K562 (cell line): ENCODE measurements at regions not wholly inside any gene's neighbourhood (a gene's known extent, or its start where the extent isn't known, plus 50 kb on each side); places are given as distances from the start of the nearest gene placed in this dataset.

Source experiments
- ATAC-seq: fragments of 200-7000 bp; cut with Tn5 transposase; 3 replicates; pipeline ENCODE4 v1.9.1; 2020; ENCODE audit warnings: moderate library complexity
- BruUV-seq: library from RNA; stranded (reverse); fragments of 400-500 nt; replicated peaks from 2 replicates; lab custom pipeline; 2021; lab: Mats Ljungman, UMichigan
- CTCF ChIA-PET: fragments of 300-600 bp; formaldehyde crosslinking; extraction: SDS; loops from one replicate; lab custom pipeline; 2021; ENCODE audit warnings: low intra/inter-chr PET ratio; lab: Yijun Ruan, JAX
- POLR2A ChIA-PET: fragments of 300-600, 350-650 bp; sonication (Branson Sonifier 250); formaldehyde crosslinking; extraction: SDS; loops from one replicate; lab custom pipeline; 2021; ENCODE audit warnings: antibody characterized with exemption, inconsistent platforms; lab: Yijun Ruan, JAX
- DNase-seq, 4 experiments: peaks; one replicate each; pipeline versions ENCODE4 v3.0.0 to v3.0.0-alpha.2; 2011 to 2018; ENCODE audit warnings: low spot score in 3 of 4, mixed read lengths in 3 of 4; ENCODE audit errors: extremely low read depth in 1 of 4
- FAIRE-seq: peaks from 2 replicates; lab custom pipeline; 2011; peaks lifted over from hg19 to GRCh38; lab: Jason Lieb, UNC
- H2AFZ ChIP-seq: 2 replicates; pipeline ENCODE4 v1.6.0; 2011; ENCODE audit warnings: low read depth, low read length, control low read depth, inconsistent platforms
- H3K27ac ChIP-seq: fragments of 200-600 bp; 3 replicates; pipeline ENCODE4 v1.8.0; 2011; ENCODE audit warnings: low read depth, mild to moderate bottlenecking, control low read depth, inconsistent platforms, low read length, moderate library complexity, mixed read lengths; ENCODE audit errors: extremely low read depth
- H3K27me3 ChIP-seq, 2 experiments: fragments of 300-600 bp in 1 of 2; 2 replicates in 1 of 2; 3 replicates in 1 of 2; pipeline versions ENCODE4 v1.6.0 to v1.8.0; 2011; ENCODE audit warnings: inconsistent platforms in 2 of 2, low read length in 2 of 2, mild to moderate bottlenecking in 1 of 2, mixed read lengths in 1 of 2, moderate library complexity in 1 of 2; ENCODE audit not compliant: control insufficient read depth in 2 of 2, insufficient read depth in 2 of 2
- H3K36me3 ChIP-seq: fragments of 300-600 bp; 3 replicates; pipeline ENCODE4 v1.8.0; 2011; ENCODE audit warnings: mild to moderate bottlenecking, low read length, inconsistent platforms; ENCODE audit not compliant: control insufficient read depth, insufficient read depth
- H3K4me1 ChIP-seq, 2 experiments: fragments of 200-600 bp in 1 of 2; replicated peaks in 1 of 2; 2 replicates in 1 of 2; 3 replicates in 1 of 2; pipeline versions ENCODE4 v1.5.1 to v1.8.0; 2011; ENCODE audit warnings: inconsistent platforms in 2 of 2, low read length in 2 of 2, mild to moderate bottlenecking in 1 of 2, mixed read lengths in 1 of 2, moderate library complexity in 1 of 2; ENCODE audit not compliant: control insufficient read depth in 2 of 2, insufficient read depth in 2 of 2
- H3K4me2 ChIP-seq: 2 replicates; pipeline ENCODE4 v1.6.1; 2011; ENCODE audit warnings: low read length, control low read depth, inconsistent platforms, mixed read lengths; ENCODE audit not compliant: insufficient read depth
- H3K4me3 ChIP-seq: fragments of 200-600 bp; sonication (generic), shearing (Covaris generic); 2 replicates; pipeline ENCODE4 v1.5.1; 2016; ENCODE audit warnings: control low read depth, inconsistent platforms
- H3K79me2 ChIP-seq: fragments of 200-600 bp; 3 replicates; pipeline ENCODE4 v1.8.0; 2011; ENCODE audit warnings: low read length, inconsistent platforms; ENCODE audit not compliant: control insufficient read depth, insufficient read depth
- H3K9ac ChIP-seq, 2 experiments: 2 replicates each; pipeline versions ENCODE4 v1.6.0 to v1.6.1; 2011; ENCODE audit warnings: low read depth in 2 of 2, low read length in 2 of 2, control low read depth in 1 of 2, inconsistent platforms in 1 of 2, mild to moderate bottlenecking in 1 of 2, mixed read lengths in 1 of 2; ENCODE audit not compliant: insufficient read depth in 1 of 2
- H3K9me1 ChIP-seq: one replicate; pipeline ENCODE4 v1.6.0; 2011; ENCODE audit warnings: inconsistent platforms, mild to moderate bottlenecking, low read length, moderate library complexity; ENCODE audit not compliant: control insufficient read depth, insufficient read depth
- H3K9me3 ChIP-seq: replicated peaks from 2 replicates; pipeline ENCODE4 v1.5.1; 2011; ENCODE audit warnings: low read depth, low read length, inconsistent platforms; ENCODE audit not compliant: control insufficient read depth, insufficient read depth
- H4K20me1 ChIP-seq: replicated peaks from 2 replicates; pipeline ENCODE4 v1.6.1; 2011; ENCODE audit warnings: low read length, inconsistent platforms, mixed read lengths; ENCODE audit not compliant: control insufficient read depth, insufficient read depth
- BCLAF1 ChIP-seq, 2 experiments: fragments of 450-650 bp in 1 of 2; IDR thresholded peaks; 2 replicates each; pipeline ENCODE4 v1.6.1; 2011 to 2017; ENCODE audit warnings: low read depth in 2 of 2, antibody characterized with exemption in 1 of 2, borderline replicate concordance in 1 of 2, low read length in 1 of 2, mild to moderate bottlenecking in 1 of 2, mixed read lengths in 1 of 2; ENCODE audit not compliant: control insufficient read depth in 1 of 2
- FOS ChIP-seq: IDR thresholded peaks from 3 replicates; pipeline ENCODE4 v1.6.1; 2011; ENCODE audit not compliant: insufficient read length; ENCODE audit errors: extremely low read depth
- HNRNPUL1 ChIP-seq: fragments of 200-400 bp; formaldehyde crosslinking; IDR thresholded peaks from 2 replicates; pipeline ENCODE4 v1.6.1; 2017; ENCODE audit warnings: low read length
- L3MBTL2 ChIP-seq: fragments of 450-650 bp; IDR thresholded peaks from 2 replicates; pipeline ENCODE4 v1.6.1; 2016; ENCODE audit warnings: mild to moderate bottlenecking, moderate library complexity
- NCOA6 ChIP-seq: fragments of 450-650 bp; IDR thresholded peaks from 2 replicates; pipeline ENCODE4 v1.6.1; 2017; ENCODE audit warnings: mild to moderate bottlenecking
- SFPQ ChIP-seq: fragments of 200-400 bp; formaldehyde crosslinking; IDR thresholded peaks from 2 replicates; pipeline ENCODE4 v1.6.1; 2017; ENCODE audit warnings: mild to moderate bottlenecking, low read depth, low read length, moderate library complexity
- THRB ChIP-seq: fragments of 450-650 bp; formaldehyde crosslinking; conservative IDR thresholded peaks from 2 replicates; pipeline ENCODE4 v1.4.0; 2022; ENCODE audit warnings: mild to moderate bottlenecking, missing genetic modification characterization
- ZNF146 ChIP-seq: IDR thresholded peaks from one replicate; pipeline ENCODE4 v1.6.1; 2018; ENCODE audit warnings: missing compliant biosample characterization; ENCODE audit not compliant: unreplicated experiment
- ZNF764 ChIP-seq: fragments of 250-450 bp; sonication (Bioruptor Pico); IDR thresholded peaks from 2 replicates; pipeline ENCODE4 v1.4.0; 2020; ENCODE audit warnings: low read depth, mild to moderate bottlenecking, moderate library complexity
- WGBS: fragments of 100-300 bp; shearing (Covaris generic); methylation state at CpG from one replicate; pipeline ENCODE4 v1.1.6; 2016; ENCODE audit warnings: low coverage, mixed read lengths; ENCODE audit not compliant: insufficient coverage; ENCODE audit errors: missing lambda C conversion rate; 5-methylcytosine and 5-hydroxymethylcytosine counted together
- in situ Hi-C: fragments of 300-500 bp; cut with MboI; formaldehyde crosslinking; loops from 4 replicates; pipeline ENCODE4 v1.15.0; 2018; ENCODE audit warnings: inconsistent platforms, mixed read lengths
- intact Hi-C: fragments of 100-400 bp; cut with micrococcal nuclease; formaldehyde crosslinking; loops from 2 replicates; pipeline ENCODE4 v1.14.2; 2022
- TF ChIP-seq, protein P1 (sequence below): fragments of 250-450 bp; sonication (Bioruptor Pico); IDR thresholded peaks from 2 replicates; pipeline ENCODE4 v1.8.0; 2021; ENCODE audit warnings: mild to moderate bottlenecking, moderate library complexity
- TF ChIP-seq, protein P2 (sequence below): fragments of 250-450 bp; sonication (Bioruptor Pico); IDR thresholded peaks from 2 replicates; pipeline ENCODE4 v1.9.0; 2021; ENCODE audit warnings: mild to moderate bottlenecking, inconsistent platforms

DNA sequence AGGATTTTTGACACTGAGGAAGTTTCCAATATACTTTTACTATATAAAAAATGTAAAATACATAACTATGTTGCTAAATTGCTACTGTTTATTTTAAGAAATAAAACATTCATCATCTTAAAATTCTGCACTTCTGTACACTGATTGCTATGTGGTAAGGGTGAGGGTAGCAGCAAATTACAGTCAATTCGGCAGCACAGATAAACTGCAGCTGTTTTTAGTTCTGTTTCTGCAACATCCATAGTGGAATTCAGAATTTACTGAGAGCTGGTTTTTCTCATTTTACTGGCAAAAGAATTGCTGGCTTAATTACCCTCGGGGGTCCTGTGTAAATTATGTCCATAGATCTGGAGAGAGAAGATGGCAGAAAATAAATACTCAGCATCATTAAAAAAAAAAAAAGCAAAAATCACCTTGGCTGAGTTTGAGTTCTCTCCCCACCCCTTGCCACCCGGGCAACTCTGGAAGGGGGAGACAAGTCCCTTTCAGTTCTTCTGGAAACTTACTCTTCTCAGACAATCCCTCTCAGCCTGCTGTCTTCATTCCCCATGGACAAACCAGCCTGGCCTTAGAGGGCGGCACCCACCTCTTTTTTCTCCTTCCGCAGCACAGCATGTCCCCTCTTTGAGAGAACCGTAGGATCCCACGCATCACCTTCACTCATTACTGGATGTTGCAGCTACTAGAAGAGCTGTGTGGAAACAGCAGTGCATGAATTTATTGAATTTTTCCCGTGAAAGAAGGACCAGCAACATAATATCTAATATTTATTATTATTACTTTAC, 501.1 kb upstream of the CELF2 start:
- no peaks in the 10 kb centered on the region for H3K4me1 ChIP-seq
- no peak overlapping the region for H3K9ac ChIP-seq
- ChIA-PET CTCF (no interaction called here), POLR2A (no interaction called here)
- H3K4me3 ChIP-seq, result no peak overlapping the region
- no peak overlapping the region for H3K27ac ChIP-seq
- intact Hi-C loops (no loop called here), in situ Hi-C loops (no loop called here)
- H3K9me1 ChIP-seq, result no peaks in the 10 kb centered on the region
- DNase-seq, result no peak
- H3K36me3 ChIP-seq, result no peaks in the 10 kb centered on the region
- H4K20me1 ChIP-seq, result no peaks in the 10 kb centered on the region
- no peak overlapping the region for H2AFZ ChIP-seq
- H3K79me2 ChIP-seq, result no peaks in the 10 kb centered on the region
- whole genome bisulfite sequencing, result 0% methylated on average over 8 of the region's 8 CpGs
- no peaks in the 10 kb centered on the region for H3K9me3 ChIP-seq
- no peak for ATAC-seq
- H3K27me3 ChIP-seq, result no peaks in the 10 kb centered on the region
- BruUV-seq, result no TSS peak
- FAIRE-seq, result no peak
- no peak overlapping the region for H3K4me2 ChIP-seq
- TF ChIP-seq FOS, result no peak
- TF ChIP-seq THRB (CRISPR knock-in tag), result no peak
- TF ChIP-seq, protein P1, sequence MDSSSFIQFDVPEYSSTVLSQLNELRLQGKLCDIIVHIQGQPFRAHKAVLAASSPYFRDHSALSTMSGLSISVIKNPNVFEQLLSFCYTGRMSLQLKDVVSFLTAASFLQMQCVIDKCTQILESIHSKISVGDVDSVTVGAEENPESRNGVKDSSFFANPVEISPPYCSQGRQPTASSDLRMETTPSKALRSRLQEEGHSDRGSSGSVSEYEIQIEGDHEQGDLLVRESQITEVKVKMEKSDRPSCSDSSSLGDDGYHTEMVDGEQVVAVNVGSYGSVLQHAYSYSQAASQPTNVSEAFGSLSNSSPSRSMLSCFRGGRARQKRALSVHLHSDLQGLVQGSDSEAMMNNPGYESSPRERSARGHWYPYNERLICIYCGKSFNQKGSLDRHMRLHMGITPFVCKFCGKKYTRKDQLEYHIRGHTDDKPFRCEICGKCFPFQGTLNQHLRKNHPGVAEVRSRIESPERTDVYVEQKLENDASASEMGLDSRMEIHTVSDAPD (CRISPR knock-in tag), result no peak
- no peak for TF ChIP-seq BCLAF1 (IDR thresholded peaks at IDR 0.05; ENCODE audit: borderline replicate concordance in 1 of 2, control insufficient read depth in 1 of 2, low read depth in 2 of 2, low read length in 1 of 2)
- TF ChIP-seq L3MBTL2, result no peak
- TF ChIP-seq HNRNPUL1, result no peak
- TF ChIP-seq, protein P2, sequence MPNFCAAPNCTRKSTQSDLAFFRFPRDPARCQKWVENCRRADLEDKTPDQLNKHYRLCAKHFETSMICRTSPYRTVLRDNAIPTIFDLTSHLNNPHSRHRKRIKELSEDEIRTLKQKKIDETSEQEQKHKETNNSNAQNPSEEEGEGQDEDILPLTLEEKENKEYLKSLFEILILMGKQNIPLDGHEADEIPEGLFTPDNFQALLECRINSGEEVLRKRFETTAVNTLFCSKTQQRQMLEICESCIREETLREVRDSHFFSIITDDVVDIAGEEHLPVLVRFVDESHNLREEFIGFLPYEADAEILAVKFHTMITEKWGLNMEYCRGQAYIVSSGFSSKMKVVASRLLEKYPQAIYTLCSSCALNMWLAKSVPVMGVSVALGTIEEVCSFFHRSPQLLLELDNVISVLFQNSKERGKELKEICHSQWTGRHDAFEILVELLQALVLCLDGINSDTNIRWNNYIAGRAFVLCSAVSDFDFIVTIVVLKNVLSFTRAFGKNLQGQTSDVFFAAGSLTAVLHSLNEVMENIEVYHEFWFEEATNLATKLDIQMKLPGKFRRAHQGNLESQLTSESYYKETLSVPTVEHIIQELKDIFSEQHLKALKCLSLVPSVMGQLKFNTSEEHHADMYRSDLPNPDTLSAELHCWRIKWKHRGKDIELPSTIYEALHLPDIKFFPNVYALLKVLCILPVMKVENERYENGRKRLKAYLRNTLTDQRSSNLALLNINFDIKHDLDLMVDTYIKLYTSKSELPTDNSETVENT (CRISPR knock-in tag), result no peak
- no peak for TF ChIP-seq NCOA6
- no peak for TF ChIP-seq ZNF764
- no peak for TF ChIP-seq ZNF146
- no peak for TF ChIP-seq SFPQ
